Choroid plexus epithelial cell (primary cell): ENCODE measurements at regions not wholly inside any gene's neighbourhood (a gene's known extent, or its start where the extent isn't known, plus 50 kb on each side); places are given as distances from the start of the nearest gene placed in this dataset.
A peak's percentile ranks its signal among the peaks of the same experiment; 100 is the strongest.

Experiments
- DNase-seq: peaks from one replicate; pipeline ENCODE4 v3.0.0-alpha.2; 2010; ENCODE audit warnings: low read depth
- H3K4me3 ChIP-seq: 2 replicates; pipeline ENCODE4 v1.5.1; 2011; ENCODE audit warnings: low read depth, mild to moderate bottlenecking, control low read depth, low read length, moderate library complexity
- TF ChIP-seq, protein P1 (sequence below): conservative IDR thresholded peaks from 2 replicates; pipeline ENCODE4 v1.5.1; 2011; ENCODE audit warnings: low read depth, mild to moderate bottlenecking, control low read depth, inconsistent platforms, low read length, moderate library complexity

DNA sequence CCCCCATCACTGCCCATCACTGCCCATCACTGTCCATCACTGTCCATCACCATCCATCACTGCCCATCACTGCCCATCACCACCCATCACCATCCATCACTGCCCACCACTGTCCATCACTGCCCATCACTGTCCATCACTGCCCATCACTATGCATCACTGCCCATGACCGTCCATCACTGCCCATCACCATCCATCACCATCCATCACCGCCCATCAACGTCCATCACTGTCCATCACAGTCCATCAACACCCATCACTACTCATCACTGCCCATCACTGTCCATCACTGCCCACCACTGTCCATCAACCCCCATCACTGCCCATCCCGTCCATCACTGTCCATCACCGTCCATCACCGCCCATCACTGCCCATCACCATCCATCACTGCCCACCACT lies 57.8 kb upstream of the OTOS start:
- no peak for DNase-seq
- no peak overlapping the region for H3K4me3 ChIP-seq
- TF ChIP-seq, protein P1, sequence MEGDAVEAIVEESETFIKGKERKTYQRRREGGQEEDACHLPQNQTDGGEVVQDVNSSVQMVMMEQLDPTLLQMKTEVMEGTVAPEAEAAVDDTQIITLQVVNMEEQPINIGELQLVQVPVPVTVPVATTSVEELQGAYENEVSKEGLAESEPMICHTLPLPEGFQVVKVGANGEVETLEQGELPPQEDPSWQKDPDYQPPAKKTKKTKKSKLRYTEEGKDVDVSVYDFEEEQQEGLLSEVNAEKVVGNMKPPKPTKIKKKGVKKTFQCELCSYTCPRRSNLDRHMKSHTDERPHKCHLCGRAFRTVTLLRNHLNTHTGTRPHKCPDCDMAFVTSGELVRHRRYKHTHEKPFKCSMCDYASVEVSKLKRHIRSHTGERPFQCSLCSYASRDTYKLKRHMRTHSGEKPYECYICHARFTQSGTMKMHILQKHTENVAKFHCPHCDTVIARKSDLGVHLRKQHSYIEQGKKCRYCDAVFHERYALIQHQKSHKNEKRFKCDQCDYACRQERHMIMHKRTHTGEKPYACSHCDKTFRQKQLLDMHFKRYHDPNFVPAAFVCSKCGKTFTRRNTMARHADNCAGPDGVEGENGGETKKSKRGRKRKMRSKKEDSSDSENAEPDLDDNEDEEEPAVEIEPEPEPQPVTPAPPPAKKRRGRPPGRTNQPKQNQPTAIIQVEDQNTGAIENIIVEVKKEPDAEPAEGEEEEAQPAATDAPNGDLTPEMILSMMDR: no peak

DNA sequence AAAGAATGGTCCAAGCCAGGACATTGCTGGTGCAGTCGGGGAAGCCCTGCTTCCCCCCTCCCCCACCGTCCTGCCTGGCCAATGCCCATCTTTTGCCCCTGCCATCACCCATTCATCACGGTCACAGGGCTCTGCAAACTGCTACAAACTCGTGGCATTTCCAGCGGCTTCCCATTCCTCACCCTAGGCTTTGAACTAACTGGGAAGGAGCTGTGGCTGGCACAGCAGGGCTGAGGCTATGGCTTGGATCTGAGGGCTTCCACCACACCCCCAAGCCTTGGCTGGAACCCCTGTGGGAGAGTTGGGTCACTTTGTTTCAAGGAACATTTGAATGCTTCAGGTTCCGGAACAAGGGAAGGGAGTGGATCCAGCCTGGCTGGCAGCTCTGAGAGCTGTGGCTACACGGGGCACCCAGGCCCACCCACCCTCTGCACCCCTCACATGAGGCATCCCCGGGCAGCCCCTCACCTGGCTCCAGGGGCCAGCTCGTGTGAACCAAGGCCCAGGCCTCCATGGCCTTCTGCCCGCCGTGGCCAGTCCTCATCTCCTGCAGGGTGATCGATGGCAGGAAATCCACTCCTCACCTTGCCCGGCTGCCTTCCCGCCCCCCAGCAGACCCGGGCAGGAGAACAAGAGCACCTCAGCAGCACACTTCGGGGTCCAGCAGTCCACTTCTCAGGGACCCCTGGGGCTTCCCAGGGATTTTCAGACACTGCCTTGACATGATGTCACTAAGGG lies 58.8 kb upstream of the OTOS start:
- TF ChIP-seq, protein P1: no peak
- DNase-seq: no peak
- no peak overlapping the region for H3K4me3 ChIP-seq

DNA sequence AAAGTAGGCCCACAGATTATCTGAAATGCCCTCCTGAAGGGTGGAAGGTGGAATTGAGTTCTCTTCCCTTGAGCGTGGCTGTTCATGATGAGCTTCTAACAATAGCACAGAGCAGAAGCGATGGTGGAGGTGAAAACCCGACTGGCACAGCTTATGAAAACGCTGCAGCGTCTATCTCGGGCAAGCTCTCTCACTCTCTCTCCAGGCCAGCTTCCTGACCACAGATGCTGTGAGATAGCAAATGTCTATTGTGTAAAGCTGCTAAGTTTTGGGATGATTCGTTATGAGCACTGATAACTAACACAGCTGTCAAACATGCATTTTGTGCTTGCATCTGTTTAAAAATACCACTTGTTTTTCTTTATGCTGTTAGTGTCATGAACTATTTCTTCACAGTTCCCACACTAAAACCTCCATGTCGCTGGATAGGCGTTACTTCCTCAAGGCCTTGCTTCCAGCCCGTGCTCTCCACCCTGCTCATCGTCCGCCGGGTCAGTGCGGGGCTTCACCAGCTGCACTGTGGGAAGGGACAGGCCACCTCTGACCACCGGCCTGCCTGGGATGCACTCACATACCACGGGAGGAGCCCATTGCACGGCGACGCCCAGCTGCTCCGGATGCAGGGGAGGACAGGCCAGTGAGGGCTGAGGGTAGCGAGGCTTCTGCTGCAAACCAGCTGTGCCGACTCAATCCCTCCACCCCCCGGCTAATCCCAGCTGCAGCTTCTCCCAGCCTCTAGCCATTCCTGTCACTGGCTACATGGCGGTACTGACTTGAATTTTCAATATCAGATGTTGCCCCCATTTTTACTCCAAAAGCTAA lies 60.0 kb upstream of the OTOS start:
- H3K4me3 ChIP-seq: no peak overlapping the region
- peak; percentile 12 for DNase-seq
- TF ChIP-seq, protein P1: no peak

DNA sequence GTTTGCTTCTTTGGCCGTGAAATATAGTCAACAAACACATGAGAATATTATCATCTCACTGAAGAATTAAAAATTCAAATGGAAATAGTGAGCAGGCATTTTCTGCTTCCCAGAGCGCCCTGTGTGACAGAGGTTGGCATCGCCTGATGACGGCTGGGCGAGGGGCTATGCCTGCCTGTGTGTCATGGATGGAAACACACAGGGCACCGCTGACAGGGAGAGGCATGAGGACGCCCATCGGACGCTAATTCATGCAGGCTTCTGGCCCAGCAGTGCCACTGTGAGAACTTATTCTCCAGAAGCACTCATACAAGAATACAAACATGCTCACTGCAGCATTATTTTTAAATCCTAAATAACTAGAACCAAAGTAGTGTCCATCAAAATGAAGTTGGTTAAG lies 61.4 kb upstream of the OTOS start:
- H3K4me3 ChIP-seq: no peak overlapping the region
- DNase-seq: no peak
- TF ChIP-seq, protein P1: no peak

DNA sequence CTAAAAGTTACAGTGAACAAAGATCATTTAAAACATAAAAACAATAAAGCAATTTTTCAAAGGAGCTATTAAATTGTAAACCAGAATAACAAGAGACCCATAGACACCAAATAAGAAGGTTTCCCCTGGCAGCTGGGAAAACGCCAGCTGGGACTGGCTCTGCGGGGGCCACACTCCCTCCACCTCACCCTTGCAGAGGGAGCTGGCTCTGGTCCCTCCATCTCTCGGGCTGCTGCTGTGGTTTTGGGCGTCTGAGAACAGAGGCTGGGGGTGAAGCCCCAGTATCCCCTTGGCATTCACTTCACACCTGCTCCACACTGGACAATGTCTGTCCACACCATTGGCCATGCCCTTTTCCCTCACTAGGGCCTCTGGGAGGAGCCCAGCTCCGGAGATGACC lies 62.1 kb upstream of the OTOS start:
- no peak overlapping the region for H3K4me3 ChIP-seq

DNA sequence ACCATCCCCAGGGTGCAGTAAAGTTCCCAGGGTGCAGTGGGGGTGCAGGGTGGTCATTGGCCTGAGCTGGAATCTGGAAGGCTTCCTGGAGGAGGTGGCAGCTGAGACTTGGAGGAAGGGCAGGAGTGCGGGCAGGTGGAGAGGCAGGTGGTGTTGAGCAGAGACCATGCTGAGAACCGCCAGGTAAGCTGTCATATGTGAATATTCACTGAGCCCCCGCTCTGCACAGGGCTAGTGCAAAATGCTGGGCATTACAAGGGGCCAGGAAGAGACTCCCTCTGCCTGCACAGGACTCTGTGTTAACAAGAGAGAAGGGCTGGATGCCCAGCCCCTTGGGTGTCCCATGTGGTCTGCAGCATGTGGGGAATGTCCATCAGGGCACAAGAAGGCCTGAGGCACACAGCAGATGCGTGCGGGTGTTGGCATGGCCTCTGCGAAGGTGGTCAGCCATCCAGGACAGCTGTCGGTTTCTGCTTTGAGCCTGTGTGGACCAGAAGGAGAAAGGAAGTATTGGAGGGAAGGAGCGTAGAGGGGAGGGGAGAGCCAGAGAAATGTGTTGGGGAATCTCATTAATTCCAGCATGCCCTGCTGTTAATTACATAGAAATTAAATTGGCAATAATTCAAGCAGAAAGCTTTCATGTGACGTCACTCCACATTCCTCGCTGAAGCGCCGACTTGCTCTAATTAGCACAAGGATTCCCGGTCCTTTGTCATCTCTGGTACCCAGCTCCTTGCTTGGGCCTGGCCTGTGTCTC lies 62.8 kb upstream of the OTOS start:
- TF ChIP-seq, protein P1: no peak
- no peak for DNase-seq
- no peak overlapping the region for H3K4me3 ChIP-seq

More for the DNA sequence above, 62.1 kb upstream of the OTOS start:
- TF ChIP-seq, protein P1: no peak
- DNase-seq: no peak
